ENCODE measurements at regions not wholly inside any gene's neighbourhood (a gene's known extent, or its start where the extent isn't known, plus 50 kb on each side); places are given as distances from the start of the nearest gene placed in this dataset.

GRCh38 chr18:43581936-43582519 is 304.7 kb upstream of the SYT4 start:
- H3K27me3 ChIP-seq, result no peaks in the 10 kb centered on the region
- no peak for DNase-seq
- H3K36me3 ChIP-seq, result no peaks in the 10 kb centered on the region
- no peak overlapping the region for H3K27ac ChIP-seq
- H3K4me3 ChIP-seq, result no peak overlapping the region
- H3K9me3 ChIP-seq, result no peaks in the 10 kb centered on the region
- H3K4me1 ChIP-seq, result no peaks in the 10 kb centered on the region
- TF ChIP-seq POLR2A (IDR thresholded peaks at IDR 0.05), result no peak
- TF ChIP-seq CTCF (IDR thresholded peaks at IDR 0.05), result no peak

GRCh38 chr18:43587538-43588153 is 310.4 kb upstream of the SYT4 start:
- Histone ChIP-seq H3K4me3 (no peak overlapping the region), H3K4me1 (no peaks in the 10 kb centered on the region), H3K9me3 (no peaks in the 10 kb centered on the region), H3K27ac (no peak overlapping the region), H3K27me3 (no peaks in the 10 kb centered on the region), H3K36me3 (no peaks in the 10 kb centered on the region)
- TF ChIP-seq CTCF (IDR thresholded peaks at IDR 0.05) (peak in 5 of 6 experiments; percentile 58 to 73 (median 66)), POLR2A (IDR thresholded peaks at IDR 0.05) (no peak)
- DNase-seq, result peak in 1 of 3 donors; percentile 46

GRCh38 chr18:43588838-43589237 is 311.5 kb upstream of the SYT4 start:
- no peak for TF ChIP-seq CTCF (IDR thresholded peaks at IDR 0.05)
- TF ChIP-seq POLR2A (IDR thresholded peaks at IDR 0.05), result no peak
- Histone ChIP-seq H3K27ac (no peak overlapping the region), H3K27me3 (no peaks in the 10 kb centered on the region), H3K4me3 (no peak overlapping the region), H3K4me1 (no peaks in the 10 kb centered on the region), H3K36me3 (no peaks in the 10 kb centered on the region), H3K9me3 (no peaks in the 10 kb centered on the region)
- DNase-seq, result no peak

- H3K4me3 ChIP-seq, result no peak overlapping the region
- no peak for DNase-seq
- no peak overlapping the region for H3K27ac ChIP-seq
- no peaks in the 10 kb centered on the region for H3K27me3 ChIP-seq
- H3K4me1 ChIP-seq, result no peaks in the 10 kb centered on the region
- no peaks in the 10 kb centered on the region for H3K36me3 ChIP-seq
- TF ChIP-seq CTCF (IDR thresholded peaks at IDR 0.05) (no peak), POLR2A (IDR thresholded peaks at IDR 0.05) (no peak)
- no peaks in the 10 kb centered on the region for H3K9me3 ChIP-seq
Measured at GRCh38 chr18:43589611-43590151, 312.4 kb upstream of the SYT4 start.

GRCh38 chr18:43590182-43590903 is 313.1 kb upstream of the SYT4 start:
- H3K4me3 ChIP-seq, result no peak overlapping the region
- DNase-seq, result no peak
- TF ChIP-seq CTCF (IDR thresholded peaks at IDR 0.05), result no peak
- no peak for TF ChIP-seq POLR2A (IDR thresholded peaks at IDR 0.05)
- H3K36me3 ChIP-seq, result no peaks in the 10 kb centered on the region
- no peaks in the 10 kb centered on the region for H3K4me1 ChIP-seq
- H3K27ac ChIP-seq, result no peak overlapping the region
- H3K9me3 ChIP-seq, result no peaks in the 10 kb centered on the region
- no peaks in the 10 kb centered on the region for H3K27me3 ChIP-seq

Data from Peyer's patch (tissue), 4 donors.